ENCODE measurements at regions not wholly inside any gene's neighbourhood (a gene's known extent, or its start where the extent isn't known, plus 50 kb on each side); places are given as distances from the start of the nearest gene placed in this dataset.

DNA sequence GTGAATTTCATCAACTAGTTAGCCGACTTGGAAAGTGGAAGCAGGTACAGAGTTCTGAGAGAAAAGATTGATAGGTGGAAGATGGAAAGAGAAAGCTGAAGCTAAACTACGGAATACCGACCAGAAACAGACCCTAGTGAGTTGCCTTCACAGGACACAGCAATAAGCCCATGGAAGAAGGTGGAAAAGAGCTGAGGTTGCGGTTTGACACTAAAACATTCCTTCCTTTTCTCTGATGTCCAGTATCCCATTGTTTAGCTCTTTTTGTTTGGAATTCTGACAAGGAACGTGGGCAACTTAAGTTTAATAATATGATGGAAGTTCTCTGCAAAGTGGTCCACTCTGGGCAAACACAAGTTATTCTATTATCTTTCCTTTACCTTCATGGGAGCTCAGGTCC, 110.1 kb upstream of the ADTRP start:
- no peaks in the 10 kb centered on the region for H3K9me3 ChIP-seq (replicated peaks; ENCODE audit: control insufficient read depth, insufficient read depth, low read depth, low read length)
- no peaks in the 10 kb centered on the region; a peak in 1 of 5 replicates for H3K4me1 ChIP-seq (replicated peaks in 1 of 2; ENCODE audit: control insufficient read depth in 2 of 2, insufficient read depth in 2 of 2, low read length in 2 of 2)
- H4K20me1 ChIP-seq (replicated peaks; ENCODE audit: control insufficient read depth, insufficient read depth, low read length), result no peaks in the 10 kb centered on the region
- FAIRE-seq, result no peak
- in situ Hi-C loops (cut with MboI) (no loop called here), intact Hi-C loops (cut with micrococcal nuclease) (no loop called here)
- H3K36me3 ChIP-seq (ENCODE audit: control insufficient read depth, insufficient read depth, low read length), result no peaks in the 10 kb centered on the region
- no peak overlapping the region for H3K27ac ChIP-seq (ENCODE audit: extremely low read depth, low read depth, low read length)
- H3K79me2 ChIP-seq (ENCODE audit: control insufficient read depth, insufficient read depth, low read length), result no peaks in the 10 kb centered on the region
- BruUV-seq (replicated peaks), result no TSS peak
- CTCF ChIA-PET (ENCODE audit: low intra/inter-chr PET ratio), result interaction anchor here (0.6 kb wide), 1 partner anchor 71 kb away, joined by 6 read pairs; no protein-coding TSS in a partner anchor
- no peak overlapping the region for H2AFZ ChIP-seq (ENCODE audit: low read depth, low read length)
- no peaks in the 10 kb centered on the region for H3K9me1 ChIP-seq (ENCODE audit: control insufficient read depth, insufficient read depth, low read length)
- no peak overlapping the region for H3K4me3 ChIP-seq
- 70% methylated on average over 5 of the region's 5 CpGs for WGBS (ENCODE audit: insufficient coverage, low coverage, missing lambda C conversion rate)
- no peak for ATAC-seq
- H3K27me3 ChIP-seq (ENCODE audit: control insufficient read depth in 2 of 2, insufficient read depth in 2 of 2, low read length in 2 of 2), result no peaks in the 10 kb centered on the region
- no peak overlapping the region for H3K9ac ChIP-seq (ENCODE audit: insufficient read depth in 1 of 2, low read depth in 2 of 2, low read length in 2 of 2)
- POLR2A ChIA-PET, result interaction anchor here (1.1 to 1.6 kb wide), 2 partner anchors 12 to 17 kb away, joined by 4 to 6 read pairs; no protein-coding TSS in a partner anchor
- no peak for DNase-seq (ENCODE audit: extremely low read depth in 1 of 4, low spot score in 3 of 4)
- H3K4me2 ChIP-seq (ENCODE audit: insufficient read depth, low read length), result no peak overlapping the region
- TF ChIP-seq MXI1 (IDR thresholded peaks at IDR 0.05; ENCODE audit: low read depth, low read length) (no peak), MAFG (tag; conservative IDR thresholded peaks at IDR 0.05) (peak; percentile 46; the same call in 1 of the 2 replicates), TFAP4 (CRISPR knock-in tag; IDR thresholded peaks at IDR 0.05; ENCODE audit: borderline replicate concordance) (no peak), MAFF (IDR thresholded peaks at IDR 0.05; ENCODE audit: low read length) (peak; percentile 72), C11orf30 (IDR thresholded peaks at IDR 0.05; ENCODE audit: low read depth) (peak; percentile 68), MAFK (IDR thresholded peaks at IDR 0.05; ENCODE audit: low read length) (peak; percentile 67), ZNF316 (IDR thresholded peaks at IDR 0.05) (peak; percentile 84), NUFIP1 (IDR thresholded peaks at IDR 0.05; ENCODE audit: partially characterized antibody) (no peak), GTF2E2 (tag; IDR thresholded peaks at IDR 0.05) (no peak), SMARCC2 (IDR thresholded peaks at IDR 0.05; ENCODE audit: low read depth) (no peak), DNMT1 (IDR thresholded peaks at IDR 0.05) (no peak)
- TF ChIP-seq, protein P1, sequence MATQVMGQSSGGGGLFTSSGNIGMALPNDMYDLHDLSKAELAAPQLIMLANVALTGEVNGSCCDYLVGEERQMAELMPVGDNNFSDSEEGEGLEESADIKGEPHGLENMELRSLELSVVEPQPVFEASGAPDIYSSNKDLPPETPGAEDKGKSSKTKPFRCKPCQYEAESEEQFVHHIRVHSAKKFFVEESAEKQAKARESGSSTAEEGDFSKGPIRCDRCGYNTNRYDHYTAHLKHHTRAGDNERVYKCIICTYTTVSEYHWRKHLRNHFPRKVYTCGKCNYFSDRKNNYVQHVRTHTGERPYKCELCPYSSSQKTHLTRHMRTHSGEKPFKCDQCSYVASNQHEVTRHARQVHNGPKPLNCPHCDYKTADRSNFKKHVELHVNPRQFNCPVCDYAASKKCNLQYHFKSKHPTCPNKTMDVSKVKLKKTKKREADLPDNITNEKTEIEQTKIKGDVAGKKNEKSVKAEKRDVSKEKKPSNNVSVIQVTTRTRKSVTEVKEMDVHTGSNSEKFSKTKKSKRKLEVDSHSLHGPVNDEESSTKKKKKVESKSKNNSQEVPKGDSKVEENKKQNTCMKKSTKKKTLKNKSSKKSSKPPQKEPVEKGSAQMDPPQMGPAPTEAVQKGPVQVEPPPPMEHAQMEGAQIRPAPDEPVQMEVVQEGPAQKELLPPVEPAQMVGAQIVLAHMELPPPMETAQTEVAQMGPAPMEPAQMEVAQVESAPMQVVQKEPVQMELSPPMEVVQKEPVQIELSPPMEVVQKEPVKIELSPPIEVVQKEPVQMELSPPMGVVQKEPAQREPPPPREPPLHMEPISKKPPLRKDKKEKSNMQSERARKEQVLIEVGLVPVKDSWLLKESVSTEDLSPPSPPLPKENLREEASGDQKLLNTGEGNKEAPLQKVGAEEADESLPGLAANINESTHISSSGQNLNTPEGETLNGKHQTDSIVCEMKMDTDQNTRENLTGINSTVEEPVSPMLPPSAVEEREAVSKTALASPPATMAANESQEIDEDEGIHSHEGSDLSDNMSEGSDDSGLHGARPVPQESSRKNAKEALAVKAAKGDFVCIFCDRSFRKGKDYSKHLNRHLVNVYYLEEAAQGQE (IDR thresholded peaks at IDR 0.05; ENCODE audit: borderline replicate concordance), result no peak
- TF ChIP-seq, protein P1 (CRISPR knock-in tag; IDR thresholded peaks at IDR 0.05; ENCODE audit: low read depth), result no peak
- TF ChIP-seq, protein P2, sequence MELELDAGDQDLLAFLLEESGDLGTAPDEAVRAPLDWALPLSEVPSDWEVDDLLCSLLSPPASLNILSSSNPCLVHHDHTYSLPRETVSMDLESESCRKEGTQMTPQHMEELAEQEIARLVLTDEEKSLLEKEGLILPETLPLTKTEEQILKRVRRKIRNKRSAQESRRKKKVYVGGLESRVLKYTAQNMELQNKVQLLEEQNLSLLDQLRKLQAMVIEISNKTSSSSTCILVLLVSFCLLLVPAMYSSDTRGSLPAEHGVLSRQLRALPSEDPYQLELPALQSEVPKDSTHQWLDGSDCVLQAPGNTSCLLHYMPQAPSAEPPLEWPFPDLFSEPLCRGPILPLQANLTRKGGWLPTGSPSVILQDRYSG (tag; conservative IDR thresholded peaks at IDR 0.05; ENCODE audit: low read depth), result no peak

Data from K562 (cell line).